Thoracic aorta (tissue), 2 donors: ENCODE measurements at regions not wholly inside any gene's neighbourhood (a gene's known extent, or its start where the extent isn't known, plus 50 kb on each side); places are given as distances from the start of the nearest gene placed in this dataset.

Experiments
- ATAC-seq: fragments of 150-250 bp; one replicate; pipeline ENCODE4 v1.8.0; 2017; ENCODE audit warnings: low read depth; ENCODE audit not compliant: insufficient number of reproducible peaks, low FRiP score
- DNase-seq: peaks from one replicate; pipeline ENCODE4 v3.0.0-alpha.2; 2020; ENCODE audit warnings: low spot score
- H3K27ac ChIP-seq, 2 donors: fragments of 200-600 bp; sonication (generic); 1 replicate in 1 of 2; 2 replicates in 1 of 2; pipeline ENCODE4 v1.5.1; 2016; ENCODE audit warnings: mild to moderate bottlenecking in 2 of 2, moderate library complexity in 2 of 2
- H3K27me3 ChIP-seq: fragments of 200-600 bp; sonication (generic); replicated peaks from 2 replicates; pipeline ENCODE4 v1.6.0; 2016; ENCODE audit warnings: mild to moderate bottlenecking; ENCODE audit not compliant: insufficient read depth
- H3K36me3 ChIP-seq: fragments of 200-600 bp; sonication (generic); one replicate; pipeline ENCODE4 v1.5.1; 2016
- H3K4me1 ChIP-seq, 2 donors: fragments of 200-600 bp; sonication (generic); 1 replicate in 1 of 2; 2 replicates in 1 of 2; pipeline versions ENCODE4 v1.5.1 to v1.6.0; 2016; ENCODE audit warnings: low read depth in 2 of 2, mild to moderate bottlenecking in 1 of 2; ENCODE audit not compliant: control insufficient read depth in 1 of 2
- H3K4me3 ChIP-seq: fragments of 200-600 bp; sonication (generic); 2 replicates; pipeline ENCODE4 v1.5.1; 2016; ENCODE audit warnings: mild to moderate bottlenecking
- H3K9me3 ChIP-seq: fragments of 200-600 bp; sonication (generic); 2 replicates; pipeline ENCODE4 v1.5.1; 2016
- TF ChIP-seq, protein P1 (sequence below): fragments of 200-600 bp; sonication (generic); IDR thresholded peaks from one replicate; pipeline ENCODE4 v1.5.1; 2019; ENCODE audit warnings: antibody characterized with exemption

DNA sequence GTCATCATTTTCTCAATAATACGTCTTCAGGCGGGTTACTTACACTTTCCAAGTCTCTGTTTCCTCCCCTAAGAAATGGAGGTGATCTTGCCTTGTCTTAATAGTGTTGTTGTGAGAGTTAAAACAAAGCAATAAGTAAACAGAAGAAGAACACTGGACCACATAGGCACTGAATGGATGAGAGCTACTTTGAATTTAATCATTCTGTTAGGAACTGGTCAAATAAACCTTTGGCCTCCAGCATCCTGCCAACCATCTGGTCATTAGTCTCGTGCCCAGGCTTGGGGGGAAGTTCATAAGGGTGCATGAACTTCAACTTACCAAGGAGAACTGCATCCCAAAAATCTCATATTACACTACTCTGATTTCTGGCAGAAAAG lies 109.4 kb upstream of the C7orf33 start:
- ATAC-seq (no peak), DNase-seq (no peak)
- no peak overlapping the region for H3K27ac ChIP-seq
- no peaks in the 10 kb centered on the region for H3K27me3 ChIP-seq
- TF ChIP-seq, protein P1, sequence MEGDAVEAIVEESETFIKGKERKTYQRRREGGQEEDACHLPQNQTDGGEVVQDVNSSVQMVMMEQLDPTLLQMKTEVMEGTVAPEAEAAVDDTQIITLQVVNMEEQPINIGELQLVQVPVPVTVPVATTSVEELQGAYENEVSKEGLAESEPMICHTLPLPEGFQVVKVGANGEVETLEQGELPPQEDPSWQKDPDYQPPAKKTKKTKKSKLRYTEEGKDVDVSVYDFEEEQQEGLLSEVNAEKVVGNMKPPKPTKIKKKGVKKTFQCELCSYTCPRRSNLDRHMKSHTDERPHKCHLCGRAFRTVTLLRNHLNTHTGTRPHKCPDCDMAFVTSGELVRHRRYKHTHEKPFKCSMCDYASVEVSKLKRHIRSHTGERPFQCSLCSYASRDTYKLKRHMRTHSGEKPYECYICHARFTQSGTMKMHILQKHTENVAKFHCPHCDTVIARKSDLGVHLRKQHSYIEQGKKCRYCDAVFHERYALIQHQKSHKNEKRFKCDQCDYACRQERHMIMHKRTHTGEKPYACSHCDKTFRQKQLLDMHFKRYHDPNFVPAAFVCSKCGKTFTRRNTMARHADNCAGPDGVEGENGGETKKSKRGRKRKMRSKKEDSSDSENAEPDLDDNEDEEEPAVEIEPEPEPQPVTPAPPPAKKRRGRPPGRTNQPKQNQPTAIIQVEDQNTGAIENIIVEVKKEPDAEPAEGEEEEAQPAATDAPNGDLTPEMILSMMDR: no peak
- H3K36me3 ChIP-seq: no peaks in the 10 kb centered on the region
- no peaks in the 10 kb centered on the region for H3K9me3 ChIP-seq
- no peak overlapping the region for H3K4me3 ChIP-seq
- H3K4me1 ChIP-seq: no peaks in the 10 kb centered on the region

DNA sequence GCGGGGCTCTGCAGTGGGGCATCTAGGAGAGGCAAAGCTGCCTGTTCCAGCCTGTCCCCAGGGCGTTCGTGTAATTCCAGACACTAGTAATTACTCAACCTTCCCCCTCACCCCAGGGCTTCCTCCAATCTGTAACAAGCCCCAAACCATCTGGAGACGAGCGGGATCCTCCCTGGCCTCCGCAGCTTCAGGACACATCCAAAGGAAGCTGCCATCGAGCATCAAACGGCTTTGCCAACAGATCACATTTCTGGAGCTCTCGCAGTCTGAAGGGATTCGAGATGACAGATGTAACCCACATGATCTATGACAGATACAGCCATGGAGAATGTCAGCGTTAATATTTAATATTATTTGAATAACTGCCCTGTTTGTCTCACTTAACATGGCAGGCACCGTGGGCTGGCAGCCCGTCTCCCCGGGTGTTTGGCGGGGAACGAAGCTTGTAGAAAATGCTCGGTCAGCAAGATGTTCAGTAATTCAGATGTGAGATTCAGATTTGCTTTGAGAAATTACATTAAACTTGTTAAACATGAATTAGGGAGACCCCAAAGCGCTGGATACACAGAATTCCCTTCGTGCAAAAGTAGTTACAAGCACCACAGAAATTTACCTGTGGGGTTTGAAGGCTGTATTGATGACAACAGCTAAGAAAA lies 108.5 kb upstream of the C7orf33 start:
- TF ChIP-seq, protein P1: no peak
- Histone ChIP-seq H3K36me3 (no peaks in the 10 kb centered on the region), H3K27ac (no peak overlapping the region), H3K9me3 (no peaks in the 10 kb centered on the region), H3K4me3 (no peak overlapping the region), H3K27me3 (no peaks in the 10 kb centered on the region), H3K4me1 (no peaks in the 10 kb centered on the region)
- ATAC-seq: no peak
- DNase-seq: no peak

DNA sequence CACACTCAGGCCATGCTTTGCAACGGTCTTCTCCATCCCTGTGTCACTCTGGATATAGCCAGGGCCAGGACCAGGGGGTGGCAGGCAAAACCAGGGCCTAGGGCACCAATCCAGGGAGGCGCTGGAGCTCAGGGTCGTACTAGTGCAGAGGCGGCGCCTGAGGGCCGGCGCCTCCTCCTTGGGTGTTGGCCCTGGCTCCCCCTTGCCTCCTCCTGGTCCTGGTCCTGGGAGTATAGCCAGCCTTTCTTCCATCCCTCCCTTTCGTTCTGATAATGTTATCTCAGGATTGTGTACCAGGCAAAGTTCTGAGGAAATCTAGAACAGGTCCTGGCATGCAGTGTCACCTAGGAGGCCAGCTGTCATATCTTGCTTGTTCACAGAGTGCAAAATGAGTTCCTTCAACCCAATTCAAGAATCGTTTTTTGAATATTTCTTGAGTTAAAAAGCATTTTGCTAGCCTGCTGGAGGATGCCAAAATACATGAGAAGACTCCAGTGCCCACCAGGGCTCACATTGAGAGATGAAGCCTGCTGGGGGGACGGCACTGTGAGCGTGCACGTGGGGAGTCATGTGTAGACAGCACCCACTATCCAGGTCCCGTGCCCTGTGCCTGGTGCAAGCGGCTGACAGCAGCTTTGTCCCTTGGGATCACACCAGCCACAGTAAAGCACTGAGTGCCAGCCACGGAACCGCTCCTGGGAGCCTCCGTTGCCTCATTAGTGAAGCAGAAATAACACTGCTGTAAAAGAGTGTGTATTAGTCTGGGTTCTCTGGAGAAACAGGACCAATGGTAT lies 106.9 kb upstream of the C7orf33 start:
- H3K27me3 ChIP-seq: no peaks in the 10 kb centered on the region
- H3K36me3 ChIP-seq: no peaks in the 10 kb centered on the region
- no peak for ATAC-seq
- TF ChIP-seq, protein P1: no peak
- H3K9me3 ChIP-seq: no peaks in the 10 kb centered on the region
- no peak overlapping the region for H3K4me3 ChIP-seq
- H3K4me1 ChIP-seq: no peaks in the 10 kb centered on the region
- DNase-seq: no peak
- H3K27ac ChIP-seq: no peak overlapping the region

DNA sequence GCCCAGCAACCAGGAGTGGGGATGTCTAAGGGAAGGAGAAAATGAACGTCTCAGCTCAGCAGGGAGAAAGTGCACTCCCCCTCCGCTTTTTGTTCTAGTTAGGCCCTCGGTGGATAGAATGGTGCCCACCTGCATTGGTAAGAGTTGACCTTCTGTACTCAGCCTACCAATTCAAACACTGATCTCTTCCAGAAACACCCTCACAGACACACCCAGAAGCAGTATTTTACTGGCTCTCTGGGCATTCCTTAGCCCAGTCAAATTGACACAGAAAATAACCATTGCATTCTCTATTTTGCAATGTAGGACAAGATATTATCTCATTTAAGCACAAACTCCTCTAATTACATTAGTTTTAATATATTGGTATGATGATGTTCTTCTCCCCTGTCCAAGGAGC lies 106.1 kb upstream of the C7orf33 start:
- Histone ChIP-seq H3K36me3 (no peaks in the 10 kb centered on the region), H3K9me3 (no peaks in the 10 kb centered on the region), H3K27ac (no peak overlapping the region), H3K4me1 (no peaks in the 10 kb centered on the region), H3K27me3 (no peaks in the 10 kb centered on the region), H3K4me3 (no peak overlapping the region)
- DNase-seq (no peak), ATAC-seq (no peak)
- TF ChIP-seq, protein P1: no peak

DNA sequence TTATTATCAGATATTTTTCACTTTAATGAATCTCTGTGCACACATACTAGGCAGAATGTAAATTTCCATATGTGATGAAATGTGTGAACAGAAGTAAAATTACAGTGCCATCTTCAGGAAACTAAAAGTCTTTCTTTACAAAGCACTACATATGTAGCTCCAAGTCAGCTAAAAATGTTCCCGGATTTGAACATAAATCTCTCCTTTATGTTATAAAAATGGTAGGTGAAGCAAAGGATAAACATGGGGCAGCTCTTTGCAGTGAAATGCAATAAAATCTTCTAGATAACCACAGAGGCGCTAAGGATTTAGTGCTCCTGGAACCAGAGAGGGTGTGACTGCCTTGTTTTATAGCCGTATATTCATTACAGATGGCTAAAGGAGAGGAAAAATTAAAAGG lies 104.9 kb upstream of the C7orf33 start:
- TF ChIP-seq, protein P1: no peak
- Histone ChIP-seq H3K4me1 (no peaks in the 10 kb centered on the region), H3K27ac (no peak overlapping the region), H3K4me3 (no peak overlapping the region), H3K27me3 (no peaks in the 10 kb centered on the region), H3K36me3 (no peaks in the 10 kb centered on the region), H3K9me3 (no peaks in the 10 kb centered on the region)
- DNase-seq (no peak), ATAC-seq (no peak)
